ENCODE measurements at regions not wholly inside any gene's neighbourhood (a gene's known extent, or its start where the extent isn't known, plus 50 kb on each side); places are given as distances from the start of the nearest gene placed in this dataset.

GRCh38 chr10:4150676-4151075 is 365.7 kb upstream of the KLF6 start:
- TF ChIP-seq MAX (IDR thresholded peaks at IDR 0.05) = no peak
- TF ChIP-seq ATF3 (IDR thresholded peaks at IDR 0.05) = no peak
- TF ChIP-seq CTCF (IDR thresholded peaks at IDR 0.05; ENCODE audit: low read depth, low read length, missing input control) = no peak
- no peak for TF ChIP-seq RAD21 (IDR thresholded peaks at IDR 0.05)
- no peak for TF ChIP-seq JUND (IDR thresholded peaks at IDR 0.05)
- TF ChIP-seq GABPA (IDR thresholded peaks at IDR 0.05 in 1 of 2, conservative IDR thresholded peaks at IDR 0.05 in 1 of 2) = no peak
- no peak for TF ChIP-seq ZBTB33 (IDR thresholded peaks at IDR 0.05)
- no peak for TF ChIP-seq REST (IDR thresholded peaks at IDR 0.05)
- no peak for TF ChIP-seq HNF4G (IDR thresholded peaks at IDR 0.05)
- no peak for TF ChIP-seq YY1 (IDR thresholded peaks at IDR 0.05)
- TF ChIP-seq SP1 (IDR thresholded peaks at IDR 0.05) = no peak

Data from liver (tissue), 3 donors.